H1 (cell line): ENCODE measurements at regions not wholly inside any gene's neighbourhood (a gene's known extent, or its start where the extent isn't known, plus 50 kb on each side); places are given as distances from the start of the nearest gene placed in this dataset.

ENCODE experiments used
- ASH2L ChIP-seq: fragments of 200-600, 300-600 bp; sonication (generic); IDR thresholded peaks from one replicate; pipeline ENCODE4 v1.7.1; 2017; ENCODE audit warnings: low read length
- EGR1 ChIP-seq: IDR thresholded peaks from 2 replicates; pipeline ENCODE4 v1.6.1; 2011; ENCODE audit warnings: low read depth, low read length, borderline replicate concordance
- JUN ChIP-seq: IDR thresholded peaks from 2 replicates; pipeline ENCODE4 v1.6.1; 2011; ENCODE audit warnings: low read depth, mild to moderate bottlenecking, improper control_type of control experiment, low read length
- KDM1A ChIP-seq: fragments of 200-600, 300-600 bp; sonication (generic); IDR thresholded peaks from 2 replicates; pipeline ENCODE4 v1.7.1; 2016; ENCODE audit warnings: mild to moderate bottlenecking, low read length, borderline replicate concordance
- NRF1 ChIP-seq: IDR thresholded peaks from 2 replicates; pipeline ENCODE4 v1.6.1; 2011; ENCODE audit warnings: mild to moderate bottlenecking, low read depth, low read length, improper control_type of control experiment
- POLR2A ChIP-seq, 2 experiments: IDR thresholded peaks; 1 replicate in 1 of 2; 2 replicates in 1 of 2; pipeline ENCODE4 v1.6.1; 2011; ENCODE audit warnings: low read depth in 2 of 2, low read length in 2 of 2, mild to moderate bottlenecking in 2 of 2; ENCODE audit errors: control extremely low read depth in 1 of 2
- POLR2AphosphoS5 ChIP-seq: IDR thresholded peaks from 2 replicates; pipeline ENCODE4 v1.6.1; 2011; ENCODE audit warnings: low read depth, low read length
- RAD21 ChIP-seq, 2 experiments: IDR thresholded peaks in 1 of 2; conservative IDR thresholded peaks in 1 of 2; 2 replicates each; pipeline ENCODE4 v1.6.1; 2011; ENCODE audit warnings: low read depth in 2 of 2, low read length in 2 of 2, improper control_type of control experiment in 1 of 2, inconsistent platforms in 1 of 2, mild to moderate bottlenecking in 1 of 2, moderate library complexity in 1 of 2
- SRF ChIP-seq: IDR thresholded peaks from 2 replicates; pipeline ENCODE4 v1.6.1; 2011; ENCODE audit warnings: mild to moderate bottlenecking, low read depth, low read length, moderate library complexity
- TAF1 ChIP-seq: IDR thresholded peaks from 2 replicates; pipeline ENCODE4 v1.6.1; 2011; ENCODE audit warnings: mild to moderate bottlenecking, low read depth, low read length
- TCF12 ChIP-seq: IDR thresholded peaks from 2 replicates; pipeline ENCODE4 v1.6.1; 2011; ENCODE audit warnings: low read depth, mild to moderate bottlenecking, low read length
- TF ChIP-seq, protein P1 (sequence below), 3 experiments: IDR thresholded peaks; 1 replicate in 2 of 3; 2 replicates in 1 of 3; pipeline versions ENCODE4 v1.5.1 to v1.6.1; 2011; ENCODE audit warnings: low read length in 3 of 3, mild to moderate bottlenecking in 3 of 3, inconsistent platforms in 2 of 3, low read depth in 1 of 3, moderate library complexity in 1 of 3; ENCODE audit not compliant: insufficient read depth in 1 of 3; ENCODE audit errors: control extremely low read depth in 1 of 3
- TF ChIP-seq, protein P2 (sequence below): IDR thresholded peaks from 2 replicates; pipeline ENCODE4 v1.6.1; 2012; ENCODE audit warnings: inconsistent platforms

DNA sequence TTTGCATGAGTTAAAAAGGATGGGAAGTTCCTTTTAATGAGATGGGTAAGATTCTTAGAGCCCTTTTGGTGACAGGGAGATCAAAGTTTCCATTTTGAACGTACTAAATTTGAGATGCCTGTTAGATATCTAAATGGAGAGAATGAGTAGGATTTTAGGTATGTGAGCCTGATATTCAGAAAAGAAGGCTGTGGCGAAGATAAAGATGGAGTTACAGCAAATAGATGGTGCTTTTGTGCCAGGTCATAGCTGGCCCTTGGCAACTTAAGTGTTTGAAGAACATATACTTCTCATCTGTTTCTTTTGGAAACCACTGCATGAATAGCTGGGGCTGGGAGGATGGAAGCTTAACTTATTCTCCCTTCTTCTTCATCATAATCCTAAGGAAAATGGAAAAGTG lies 282.5 kb downstream of the PTBP2 start:
- TF ChIP-seq, protein P1, sequence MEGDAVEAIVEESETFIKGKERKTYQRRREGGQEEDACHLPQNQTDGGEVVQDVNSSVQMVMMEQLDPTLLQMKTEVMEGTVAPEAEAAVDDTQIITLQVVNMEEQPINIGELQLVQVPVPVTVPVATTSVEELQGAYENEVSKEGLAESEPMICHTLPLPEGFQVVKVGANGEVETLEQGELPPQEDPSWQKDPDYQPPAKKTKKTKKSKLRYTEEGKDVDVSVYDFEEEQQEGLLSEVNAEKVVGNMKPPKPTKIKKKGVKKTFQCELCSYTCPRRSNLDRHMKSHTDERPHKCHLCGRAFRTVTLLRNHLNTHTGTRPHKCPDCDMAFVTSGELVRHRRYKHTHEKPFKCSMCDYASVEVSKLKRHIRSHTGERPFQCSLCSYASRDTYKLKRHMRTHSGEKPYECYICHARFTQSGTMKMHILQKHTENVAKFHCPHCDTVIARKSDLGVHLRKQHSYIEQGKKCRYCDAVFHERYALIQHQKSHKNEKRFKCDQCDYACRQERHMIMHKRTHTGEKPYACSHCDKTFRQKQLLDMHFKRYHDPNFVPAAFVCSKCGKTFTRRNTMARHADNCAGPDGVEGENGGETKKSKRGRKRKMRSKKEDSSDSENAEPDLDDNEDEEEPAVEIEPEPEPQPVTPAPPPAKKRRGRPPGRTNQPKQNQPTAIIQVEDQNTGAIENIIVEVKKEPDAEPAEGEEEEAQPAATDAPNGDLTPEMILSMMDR (IDR thresholded peaks at IDR 0.05; ENCODE audit: control extremely low read depth in 1 of 3, insufficient read depth in 1 of 3, low read depth in 1 of 3, low read length in 3 of 3): no peak
- TF ChIP-seq POLR2A (IDR thresholded peaks at IDR 0.05; ENCODE audit: control extremely low read depth in 1 of 2, low read depth in 2 of 2, low read length in 2 of 2) (no peak), SRF (no peak), EGR1 (no peak), RAD21 (IDR thresholded peaks at IDR 0.05 in 1 of 2, conservative IDR thresholded peaks at IDR 0.05 in 1 of 2; ENCODE audit: low read depth in 2 of 2, low read length in 2 of 2) (no peak), NRF1 (no peak), ASH2L (no peak), TAF1 (no peak), JUN (no peak), POLR2AphosphoS5 (no peak), TCF12 (no peak), KDM1A (no peak)
- TF ChIP-seq, protein P2, sequence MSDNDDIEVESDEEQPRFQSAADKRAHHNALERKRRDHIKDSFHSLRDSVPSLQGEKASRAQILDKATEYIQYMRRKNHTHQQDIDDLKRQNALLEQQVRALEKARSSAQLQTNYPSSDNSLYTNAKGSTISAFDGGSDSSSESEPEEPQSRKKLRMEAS: no peak
